ENCODE measurements at regions not wholly inside any gene's neighbourhood (a gene's known extent, or its start where the extent isn't known, plus 50 kb on each side); places are given as distances from the start of the nearest gene placed in this dataset.

DNA sequence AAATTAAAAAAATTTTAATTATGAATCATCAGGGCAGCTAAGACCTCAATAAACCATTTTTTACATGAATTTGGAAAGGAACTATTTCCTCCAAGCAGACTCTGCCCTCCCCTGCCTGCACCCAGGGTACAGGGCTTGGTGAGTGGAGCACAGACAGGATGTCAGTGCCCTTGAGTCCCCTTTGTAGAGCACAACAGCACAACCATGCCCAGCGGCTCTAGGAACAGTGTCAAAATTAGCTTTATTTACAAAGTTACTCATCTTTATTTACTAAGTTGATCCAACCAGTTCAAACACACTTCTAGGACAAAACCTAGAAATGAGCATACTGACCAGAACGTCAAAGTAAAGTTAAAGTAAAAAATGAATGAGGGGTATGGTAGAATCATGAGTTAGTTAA lies 90.6 kb upstream of the TSC22D2 start:
- ATAC-seq (no peak), FAIRE-seq (no peak), DNase-seq (ENCODE audit: extremely low read depth in 1 of 4, low spot score in 3 of 4) (no peak)
- Histone ChIP-seq H3K9me1 (ENCODE audit: control insufficient read depth, insufficient read depth, low read length) (no peaks in the 10 kb centered on the region), H3K27me3 (ENCODE audit: control insufficient read depth in 2 of 2, insufficient read depth in 2 of 2, low read length in 2 of 2) (0 out of 5 replicates have a peak, but pooled peaks cover 0 to 2% of the 10 kb centered on the region in 2 experiments), H3K9ac (ENCODE audit: insufficient read depth in 1 of 2, low read depth in 2 of 2, low read length in 2 of 2) (no peak overlapping the region), H3K4me3 (no peak overlapping the region), H3K4me2 (ENCODE audit: insufficient read depth, low read length) (no peak overlapping the region), H3K36me3 (ENCODE audit: control insufficient read depth, insufficient read depth, low read length) (no peaks in the 10 kb centered on the region), H2AFZ (ENCODE audit: low read depth, low read length) (no peak overlapping the region), H4K20me1 (replicated peaks; ENCODE audit: control insufficient read depth, insufficient read depth, low read length) (no peaks in the 10 kb centered on the region), H3K4me1 (replicated peaks in 1 of 2; ENCODE audit: control insufficient read depth in 2 of 2, insufficient read depth in 2 of 2, low read length in 2 of 2) (peaks cover 0 to 3% of the 10 kb centered on the region in 2 experiments; a peak in 2 of 5 replicates), H3K9me3 (replicated peaks; ENCODE audit: control insufficient read depth, insufficient read depth, low read depth, low read length) (no peaks in the 10 kb centered on the region), H3K79me2 (ENCODE audit: control insufficient read depth, insufficient read depth, low read length) (no peaks in the 10 kb centered on the region), H3K27ac (ENCODE audit: extremely low read depth, low read depth, low read length) (no peak overlapping the region)
- CTCF ChIA-PET (ENCODE audit: low intra/inter-chr PET ratio), result no interaction called here
- 10% methylated on average over 2 of the region's 2 CpGs for WGBS (ENCODE audit: insufficient coverage, low coverage, missing lambda C conversion rate)
- POLR2A ChIA-PET, result interaction anchor here (0.8 to 1.5 kb wide), 2 partner anchors 16 to 483 kb away, joined by 3 to 4 read pairs; no protein-coding TSS in a partner anchor
- intact Hi-C loops (cut with micrococcal nuclease), result no loop called here
- BruUV-seq (replicated peaks), result no TSS peak
- in situ Hi-C loops (cut with MboI), result no loop called here
- TF ChIP-seq MED1 (CRISPR knock-in tag; IDR thresholded peaks at IDR 0.05; ENCODE audit: borderline replicate concordance), result no peak
- no peak for TF ChIP-seq PHF8 (IDR thresholded peaks at IDR 0.05; ENCODE audit: borderline replicate concordance, low read length)
- no peak for TF ChIP-seq ZNF121 (CRISPR knock-in tag; conservative IDR thresholded peaks at IDR 0.05)
- TF ChIP-seq ZNF232 (CRISPR knock-in tag; IDR thresholded peaks at IDR 0.05), result no peak
- TF ChIP-seq HCFC1 (IDR thresholded peaks at IDR 0.05; ENCODE audit: low read depth, low read length), result no peak
- TF ChIP-seq NCOA1 (IDR thresholded peaks at IDR 0.05; ENCODE audit: low read depth), result no peak

DNA sequence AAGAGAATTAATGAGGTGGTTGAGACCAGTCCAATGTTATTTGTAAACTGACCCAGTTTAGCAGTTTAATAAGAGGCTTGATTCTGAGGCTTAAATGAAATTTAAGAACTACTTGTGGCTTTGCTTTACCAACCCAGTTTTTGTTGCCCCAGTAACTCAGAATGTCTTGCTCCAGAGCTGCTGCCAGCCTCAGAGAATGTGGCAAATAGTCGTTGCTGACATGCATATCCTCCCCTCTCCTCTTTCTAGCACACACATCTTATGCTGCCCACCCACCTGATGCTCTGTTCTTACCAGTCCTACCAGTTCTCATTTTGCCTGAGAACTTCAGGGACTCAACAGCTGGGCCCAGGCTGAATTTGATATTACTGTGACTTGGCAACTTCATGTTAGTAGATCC lies 92.4 kb upstream of the TSC22D2 start:
- H3K4me1 ChIP-seq (replicated peaks in 1 of 2; ENCODE audit: control insufficient read depth in 2 of 2, insufficient read depth in 2 of 2, low read length in 2 of 2), result peaks cover 0 to 3% of the 10 kb centered on the region in 2 experiments; a peak in 2 of 5 replicates
- DNase-seq (ENCODE audit: extremely low read depth in 1 of 4, low spot score in 3 of 4) (no peak), FAIRE-seq (no peak), ATAC-seq (no peak)
- H3K9me3 ChIP-seq (replicated peaks; ENCODE audit: control insufficient read depth, insufficient read depth, low read depth, low read length), result no peaks in the 10 kb centered on the region
- CTCF ChIA-PET (ENCODE audit: low intra/inter-chr PET ratio), result no interaction called here
- no peaks in the 10 kb centered on the region for H3K36me3 ChIP-seq (ENCODE audit: control insufficient read depth, insufficient read depth, low read length)
- H3K27ac ChIP-seq (ENCODE audit: extremely low read depth, low read depth, low read length), result no peak overlapping the region
- H4K20me1 ChIP-seq (replicated peaks; ENCODE audit: control insufficient read depth, insufficient read depth, low read length), result no peaks in the 10 kb centered on the region
- POLR2A ChIA-PET, result interaction anchor here (0.6 to 1.5 kb wide), 2 partner anchors 14 to 1585 kb away, joined by 3 to 4 read pairs; no protein-coding TSS in a partner anchor
- BruUV-seq (replicated peaks), result no TSS peak
- intact Hi-C loops (cut with micrococcal nuclease) (no loop called here), in situ Hi-C loops (cut with MboI) (no loop called here)
- no peak overlapping the region; a peak in 1 of 4 replicates for H3K9ac ChIP-seq (ENCODE audit: insufficient read depth in 1 of 2, low read depth in 2 of 2, low read length in 2 of 2)
- WGBS (ENCODE audit: insufficient coverage, low coverage, missing lambda C conversion rate), result 0% methylated on average over 1 of the region's 1 CpG
- H3K27me3 ChIP-seq (ENCODE audit: control insufficient read depth in 2 of 2, insufficient read depth in 2 of 2, low read length in 2 of 2), result 0 out of 5 replicates have a peak, but pooled peaks cover 0 to 2% of the 10 kb centered on the region in 2 experiments
- H3K9me1 ChIP-seq (ENCODE audit: control insufficient read depth, insufficient read depth, low read length), result no peaks in the 10 kb centered on the region
- no peak overlapping the region for H3K4me2 ChIP-seq (ENCODE audit: insufficient read depth, low read length)
- H3K79me2 ChIP-seq (ENCODE audit: control insufficient read depth, insufficient read depth, low read length), result no peaks in the 10 kb centered on the region
- H3K4me3 ChIP-seq, result no peak overlapping the region
- no peak overlapping the region for H2AFZ ChIP-seq (ENCODE audit: low read depth, low read length)
- TF ChIP-seq TRIM24 (IDR thresholded peaks at IDR 0.05), result no peak
- no peak for TF ChIP-seq MEIS2 (IDR thresholded peaks at IDR 0.05; ENCODE audit: partially characterized antibody)
- no peak for TF ChIP-seq RAD21 (CRISPR knock-in tag; conservative IDR thresholded peaks at IDR 0.05 in 1 of 2, IDR thresholded peaks at IDR 0.05 in 1 of 2)
- TF ChIP-seq, protein P1, sequence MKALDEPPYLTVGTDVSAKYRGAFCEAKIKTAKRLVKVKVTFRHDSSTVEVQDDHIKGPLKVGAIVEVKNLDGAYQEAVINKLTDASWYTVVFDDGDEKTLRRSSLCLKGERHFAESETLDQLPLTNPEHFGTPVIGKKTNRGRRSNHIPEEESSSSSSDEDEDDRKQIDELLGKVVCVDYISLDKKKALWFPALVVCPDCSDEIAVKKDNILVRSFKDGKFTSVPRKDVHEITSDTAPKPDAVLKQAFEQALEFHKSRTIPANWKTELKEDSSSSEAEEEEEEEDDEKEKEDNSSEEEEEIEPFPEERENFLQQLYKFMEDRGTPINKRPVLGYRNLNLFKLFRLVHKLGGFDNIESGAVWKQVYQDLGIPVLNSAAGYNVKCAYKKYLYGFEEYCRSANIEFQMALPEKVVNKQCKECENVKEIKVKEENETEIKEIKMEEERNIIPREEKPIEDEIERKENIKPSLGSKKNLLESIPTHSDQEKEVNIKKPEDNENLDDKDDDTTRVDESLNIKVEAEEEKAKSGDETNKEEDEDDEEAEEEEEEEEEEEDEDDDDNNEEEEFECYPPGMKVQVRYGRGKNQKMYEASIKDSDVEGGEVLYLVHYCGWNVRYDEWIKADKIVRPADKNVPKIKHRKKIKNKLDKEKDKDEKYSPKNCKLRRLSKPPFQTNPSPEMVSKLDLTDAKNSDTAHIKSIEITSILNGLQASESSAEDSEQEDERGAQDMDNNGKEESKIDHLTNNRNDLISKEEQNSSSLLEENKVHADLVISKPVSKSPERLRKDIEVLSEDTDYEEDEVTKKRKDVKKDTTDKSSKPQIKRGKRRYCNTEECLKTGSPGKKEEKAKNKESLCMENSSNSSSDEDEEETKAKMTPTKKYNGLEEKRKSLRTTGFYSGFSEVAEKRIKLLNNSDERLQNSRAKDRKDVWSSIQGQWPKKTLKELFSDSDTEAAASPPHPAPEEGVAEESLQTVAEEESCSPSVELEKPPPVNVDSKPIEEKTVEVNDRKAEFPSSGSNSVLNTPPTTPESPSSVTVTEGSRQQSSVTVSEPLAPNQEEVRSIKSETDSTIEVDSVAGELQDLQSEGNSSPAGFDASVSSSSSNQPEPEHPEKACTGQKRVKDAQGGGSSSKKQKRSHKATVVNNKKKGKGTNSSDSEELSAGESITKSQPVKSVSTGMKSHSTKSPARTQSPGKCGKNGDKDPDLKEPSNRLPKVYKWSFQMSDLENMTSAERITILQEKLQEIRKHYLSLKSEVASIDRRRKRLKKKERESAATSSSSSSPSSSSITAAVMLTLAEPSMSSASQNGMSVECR (CRISPR knock-in tag; IDR thresholded peaks at IDR 0.05), result no peak
- no peak for TF ChIP-seq NFE2L1 (tag; IDR thresholded peaks at IDR 0.05; ENCODE audit: borderline replicate concordance, low read depth)
- TF ChIP-seq NFXL1 (CRISPR knock-in tag; IDR thresholded peaks at IDR 0.05), result no peak
- TF ChIP-seq CREB1 (IDR thresholded peaks at IDR 0.05), result no peak
- TF ChIP-seq CREB1 (CRISPR knock-in tag; IDR thresholded peaks at IDR 0.05), result no peak
